CD14-positive monocyte (primary cell): ENCODE measurements at regions not wholly inside any gene's neighbourhood (a gene's known extent, or its start where the extent isn't known, plus 50 kb on each side); places are given as distances from the start of the nearest gene placed in this dataset.

Source experiments
- DNase-seq, 3 donors: peaks; one replicate each; pipeline ENCODE4 v3.0.0-alpha.2; 2011 to 2022
- H2AFZ ChIP-seq: 2 replicates; pipeline ENCODE4 v1.6.0; 2012; ENCODE audit warnings: mild to moderate bottlenecking, low read depth, low read length, inconsistent platforms; ENCODE audit not compliant: insufficient read depth, poor library complexity, severe bottlenecking
- H3K27ac ChIP-seq, 2 donors: 1 replicate in 1 of 2; 2 replicates in 1 of 2; pipeline ENCODE4 v1.5.1; 2012 to 2013; ENCODE audit warnings: low read length in 2 of 2, control low read depth in 1 of 2, inconsistent platforms in 1 of 2, low read depth in 1 of 2, mild to moderate bottlenecking in 1 of 2
- H3K27me3 ChIP-seq, 2 donors: one replicate each; pipeline versions ENCODE4 v1.6.0 to v1.6.1; 2011 to 2013; ENCODE audit warnings: low read length in 2 of 2; ENCODE audit not compliant: control insufficient read depth in 2 of 2, insufficient read depth in 2 of 2
- H3K36me3 ChIP-seq, 2 donors: replicated peaks in 1 of 2; 1 replicate in 1 of 2; 2 replicates in 1 of 2; pipeline versions ENCODE4 v1.5.1 to v1.6.1; 2012 to 2013; ENCODE audit warnings: low read length in 2 of 2, control low read depth in 1 of 2, inconsistent platforms in 1 of 2, mild to moderate bottlenecking in 1 of 2; ENCODE audit not compliant: insufficient read depth in 2 of 2, control insufficient read depth in 1 of 2
- H3K4me1 ChIP-seq, 2 donors: 1 replicate in 1 of 2; 2 replicates in 1 of 2; pipeline versions ENCODE4 v1.5.1 to v1.6.1; 2012 to 2013; ENCODE audit warnings: low read length in 2 of 2, control low read depth in 1 of 2, inconsistent platforms in 1 of 2, mild to moderate bottlenecking in 1 of 2, moderate library complexity in 1 of 2; ENCODE audit not compliant: insufficient read depth in 2 of 2, control insufficient read depth in 1 of 2
- H3K4me2 ChIP-seq: replicated peaks from 2 replicates; pipeline ENCODE3; 2012; ENCODE audit warnings: low read length, moderate library complexity, mild to moderate bottlenecking; ENCODE audit not compliant: poor library complexity, severe bottlenecking; ENCODE audit errors: extremely low read depth
- H3K4me3 ChIP-seq, 3 experiments: fragments of 200-600 bp in 1 of 3; sonication (generic) in 1 of 3; replicated peaks in 1 of 3; 1 replicate in 2 of 3; 2 replicates in 1 of 3; pipeline ENCODE4 v1.5.1; 2011 to 2013; ENCODE audit warnings: low read length in 3 of 3, mild to moderate bottlenecking in 3 of 3, control low read depth in 2 of 3, low read depth in 2 of 3, inconsistent platforms in 1 of 3, moderate library complexity in 1 of 3
- H3K79me2 ChIP-seq: 2 replicates; pipeline ENCODE4 v1.6.0; 2012; ENCODE audit warnings: mild to moderate bottlenecking, control low read depth, inconsistent platforms, low read length, moderate library complexity; ENCODE audit not compliant: insufficient read depth
- H3K9ac ChIP-seq: 2 replicates; pipeline ENCODE4 v1.6.0; 2017; ENCODE audit warnings: low read length, mild to moderate bottlenecking; ENCODE audit not compliant: insufficient read depth, poor library complexity, severe bottlenecking
- H3K9me3 ChIP-seq, 2 donors: replicated peaks in 1 of 2; 1 replicate in 1 of 2; 2 replicates in 1 of 2; pipeline versions ENCODE4 v1.5.1 to v1.6.1; 2012 to 2013; ENCODE audit warnings: low read length in 2 of 2, control low read depth in 1 of 2; ENCODE audit not compliant: control insufficient read depth in 1 of 2, insufficient read depth in 1 of 2
- H4K20me1 ChIP-seq: 2 replicates; pipeline ENCODE4 v1.6.0; 2012; ENCODE audit warnings: mild to moderate bottlenecking, low read length, control low read depth, moderate library complexity; ENCODE audit not compliant: insufficient read depth
- H3K27ac Mint-ChIP-seq, 7 donors: one replicate each; pipeline ENCODE4 v1.8.0; 2020; ENCODE audit warnings: mild to moderate bottlenecking in 7 of 7, mixed read lengths in 7 of 7, moderate library complexity in 6 of 7, inconsistent platforms in 2 of 7
- H3K27me3 Mint-ChIP-seq, 3 donors: one replicate each; pipeline ENCODE4 v1.8.0; 2021 to 2022; ENCODE audit warnings: low read depth in 3 of 3, mild to moderate bottlenecking in 3 of 3, mixed read lengths in 3 of 3, moderate library complexity in 3 of 3, inconsistent platforms in 1 of 3
- H3K36me3 Mint-ChIP-seq, 2 donors: one replicate each; pipeline ENCODE4 v1.8.0; 2020; ENCODE audit warnings: mixed read lengths in 2 of 2, inconsistent platforms in 1 of 2, mild to moderate bottlenecking in 1 of 2
- H3K4me1 Mint-ChIP-seq: one replicate; pipeline ENCODE4 v1.8.0; 2020; ENCODE audit warnings: mild to moderate bottlenecking, mixed read lengths
- H3K4me3 Mint-ChIP-seq, 2 donors: one replicate each; pipeline ENCODE4 v1.8.0; 2020; ENCODE audit warnings: mild to moderate bottlenecking in 2 of 2, mixed read lengths in 2 of 2, moderate library complexity in 1 of 2
- H3K9me3 Mint-ChIP-seq, 7 donors: one replicate each; pipeline ENCODE4 v1.8.0; 2020 to 2022; ENCODE audit warnings: mixed read lengths in 7 of 7, mild to moderate bottlenecking in 6 of 7, moderate library complexity in 6 of 7, inconsistent platforms in 2 of 7
- WGBS: methylation state at CpG from one replicate; pipeline ENCODE4 v1.1.5; 2013; ENCODE audit warnings: missing lambda C conversion rate; ENCODE audit not compliant: insufficient coverage; 5-methylcytosine and 5-hydroxymethylcytosine counted together
- intact Hi-C, 2 donors: fragments of 100-400 bp; cut with micrococcal nuclease; formaldehyde crosslinking; loops; one replicate each; pipeline versions ENCODE4 v1.15.0 to v1.15.1; 2023
- TF ChIP-seq, protein P1 (sequence below): fragments of 200-600 bp; IDR thresholded peaks from one replicate; pipeline ENCODE4 v1.8.0; 2022; ENCODE audit warnings: antibody characterized with exemption, mild to moderate bottlenecking

DNA sequence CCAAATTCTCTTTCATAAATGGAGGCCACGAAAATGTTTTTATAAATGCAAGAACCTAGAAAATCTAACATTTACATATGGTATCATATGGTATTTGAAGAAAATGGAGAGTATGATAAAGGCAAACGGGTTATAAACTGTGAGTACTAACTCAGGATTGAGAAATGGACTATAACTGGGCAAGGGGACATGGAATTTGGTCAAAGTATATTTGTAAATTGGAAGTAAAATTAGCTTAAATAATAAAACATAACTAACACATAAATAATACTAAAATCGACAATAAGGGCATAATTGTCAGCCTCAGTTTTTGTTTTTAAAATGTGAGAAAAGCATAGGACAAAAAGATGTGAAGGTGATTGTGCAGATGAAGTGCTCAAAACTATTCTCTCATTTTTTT, 1516.3 kb upstream of the MIR17HG start:
- no peak overlapping the region for H3K27ac Mint-ChIP-seq
- H3K9me3 Mint-ChIP-seq: peaks cover 0 to 7% (median 1%) of the 10 kb centered on the region in 7 donors
- peaks cover 0 to 2% (median 0%) of the 10 kb centered on the region in 3 donors for H3K27me3 Mint-ChIP-seq
- Histone ChIP-seq H3K9ac (no peak overlapping the region), H3K4me2 (no peak overlapping the region), H3K9me3 (peaks cover 0 to 5% of the 10 kb centered on the region in 2 donors), H3K79me2 (no peaks in the 10 kb centered on the region), H3K4me1 (no peaks in the 10 kb centered on the region), H2AFZ (no peak overlapping the region), H3K4me3 (no peak overlapping the region), H3K27ac (no peak overlapping the region), H3K36me3 (no peaks in the 10 kb centered on the region), H4K20me1 (no peaks in the 10 kb centered on the region), H3K27me3 (no peaks in the 10 kb centered on the region)
- WGBS: no CpG with 5 or more reads among the region's 3 CpGs
- H3K4me3 Mint-ChIP-seq: no peak overlapping the region
- no peaks in the 10 kb centered on the region for H3K4me1 Mint-ChIP-seq
- no peaks in the 10 kb centered on the region for H3K36me3 Mint-ChIP-seq
- DNase-seq: no peak
- intact Hi-C loops: no loop called here
- TF ChIP-seq, protein P1, sequence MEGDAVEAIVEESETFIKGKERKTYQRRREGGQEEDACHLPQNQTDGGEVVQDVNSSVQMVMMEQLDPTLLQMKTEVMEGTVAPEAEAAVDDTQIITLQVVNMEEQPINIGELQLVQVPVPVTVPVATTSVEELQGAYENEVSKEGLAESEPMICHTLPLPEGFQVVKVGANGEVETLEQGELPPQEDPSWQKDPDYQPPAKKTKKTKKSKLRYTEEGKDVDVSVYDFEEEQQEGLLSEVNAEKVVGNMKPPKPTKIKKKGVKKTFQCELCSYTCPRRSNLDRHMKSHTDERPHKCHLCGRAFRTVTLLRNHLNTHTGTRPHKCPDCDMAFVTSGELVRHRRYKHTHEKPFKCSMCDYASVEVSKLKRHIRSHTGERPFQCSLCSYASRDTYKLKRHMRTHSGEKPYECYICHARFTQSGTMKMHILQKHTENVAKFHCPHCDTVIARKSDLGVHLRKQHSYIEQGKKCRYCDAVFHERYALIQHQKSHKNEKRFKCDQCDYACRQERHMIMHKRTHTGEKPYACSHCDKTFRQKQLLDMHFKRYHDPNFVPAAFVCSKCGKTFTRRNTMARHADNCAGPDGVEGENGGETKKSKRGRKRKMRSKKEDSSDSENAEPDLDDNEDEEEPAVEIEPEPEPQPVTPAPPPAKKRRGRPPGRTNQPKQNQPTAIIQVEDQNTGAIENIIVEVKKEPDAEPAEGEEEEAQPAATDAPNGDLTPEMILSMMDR: no peak

DNA sequence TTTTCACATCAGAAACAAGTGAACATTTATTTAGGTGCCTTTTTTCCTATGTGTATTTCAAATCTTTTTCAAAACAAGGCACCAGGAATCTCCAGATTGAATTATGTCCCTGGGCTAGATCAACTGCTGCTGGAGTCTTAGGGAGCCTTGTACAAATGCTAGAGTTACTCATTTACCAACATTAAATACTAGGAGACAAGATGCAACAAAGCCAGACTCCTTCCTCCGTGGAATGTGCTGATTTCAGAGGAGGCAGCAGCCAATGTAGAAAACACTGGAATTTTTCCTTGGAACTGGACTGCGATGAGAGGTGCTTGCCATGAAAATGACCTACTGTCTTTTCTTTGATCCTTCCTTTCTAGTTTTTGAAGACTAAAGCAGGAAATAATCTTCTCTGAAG, 1514.7 kb upstream of the MIR17HG start:
- Histone ChIP-seq H3K4me1 (no peaks in the 10 kb centered on the region), H3K27ac (no peak overlapping the region), H3K36me3 (no peaks in the 10 kb centered on the region), H3K9me3 (peaks cover 0 to 1% of the 10 kb centered on the region in 2 donors), H4K20me1 (no peaks in the 10 kb centered on the region), H2AFZ (no peak overlapping the region), H3K9ac (no peak overlapping the region), H3K4me3 (no peak overlapping the region), H3K27me3 (no peaks in the 10 kb centered on the region), H3K4me2 (no peak overlapping the region), H3K79me2 (no peaks in the 10 kb centered on the region)
- no CpG with 5 or more reads among the region's 2 CpGs for WGBS
- TF ChIP-seq, protein P1: no peak
- H3K27ac Mint-ChIP-seq: no peak overlapping the region
- H3K4me3 Mint-ChIP-seq: no peak overlapping the region
- H3K36me3 Mint-ChIP-seq: no peaks in the 10 kb centered on the region
- H3K9me3 Mint-ChIP-seq: peaks cover 0 to 7% (median 2%) of the 10 kb centered on the region in 7 donors
- intact Hi-C loops: no loop called here
- no peaks in the 10 kb centered on the region for H3K27me3 Mint-ChIP-seq
- no peak for DNase-seq
- no peaks in the 10 kb centered on the region for H3K4me1 Mint-ChIP-seq
